HG02623 (cell line): ENCODE measurements at regions not wholly inside any gene's neighbourhood (a gene's known extent, or its start where the extent isn't known, plus 50 kb on each side); places are given as distances from the start of the nearest gene placed in this dataset.
"Not testable (repeated sequence)": the region's sequence is repeated elsewhere in the genome, so short reads cannot be mapped to it uniquely, and the experiment has no call there.

Source experiments
- ATAC-seq: cut with Tn5 transposase; IDR thresholded peaks from one replicate; pipeline ENCODE4 v1.9.1; 2021; ENCODE audit warnings: moderate library complexity; ENCODE audit not compliant: unreplicated experiment

DNA sequence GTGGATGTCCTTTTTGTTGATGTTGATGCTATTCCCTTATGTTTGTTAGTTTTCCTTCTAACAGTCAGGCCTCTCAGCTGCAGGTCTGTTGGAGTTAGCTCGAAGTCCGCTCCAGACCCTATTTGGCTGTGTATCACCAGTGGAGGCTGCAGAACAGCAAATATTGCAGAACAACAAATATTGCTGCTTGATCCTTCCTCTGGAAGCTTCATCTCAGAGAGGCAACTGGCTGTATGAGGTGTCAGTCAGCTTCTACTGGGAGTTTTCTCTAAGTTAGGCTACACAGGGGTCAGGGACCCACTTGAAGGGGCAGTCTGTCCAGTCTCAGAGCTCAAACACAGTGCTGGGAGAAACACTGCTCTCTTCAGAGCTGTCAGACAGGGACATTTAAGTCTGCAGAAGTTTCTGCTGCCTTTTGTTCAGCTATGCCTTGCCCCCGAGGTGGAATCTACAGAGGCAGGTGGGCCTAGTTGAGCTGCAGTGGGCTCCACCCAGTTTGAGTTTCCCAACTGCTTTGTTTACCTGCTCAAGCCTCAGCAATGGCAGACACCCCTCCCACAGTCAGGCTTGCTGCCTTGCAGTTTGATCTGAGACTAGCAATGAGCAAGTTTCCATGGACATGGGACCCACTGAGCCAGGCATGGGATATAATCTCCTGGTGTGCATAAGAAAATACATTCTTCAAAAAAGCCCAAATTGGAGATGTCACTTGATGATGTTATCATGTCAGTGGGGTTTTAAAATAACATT lies 99.5 kb downstream of the KDM5D start:
- no peak for ATAC-seq

DNA sequence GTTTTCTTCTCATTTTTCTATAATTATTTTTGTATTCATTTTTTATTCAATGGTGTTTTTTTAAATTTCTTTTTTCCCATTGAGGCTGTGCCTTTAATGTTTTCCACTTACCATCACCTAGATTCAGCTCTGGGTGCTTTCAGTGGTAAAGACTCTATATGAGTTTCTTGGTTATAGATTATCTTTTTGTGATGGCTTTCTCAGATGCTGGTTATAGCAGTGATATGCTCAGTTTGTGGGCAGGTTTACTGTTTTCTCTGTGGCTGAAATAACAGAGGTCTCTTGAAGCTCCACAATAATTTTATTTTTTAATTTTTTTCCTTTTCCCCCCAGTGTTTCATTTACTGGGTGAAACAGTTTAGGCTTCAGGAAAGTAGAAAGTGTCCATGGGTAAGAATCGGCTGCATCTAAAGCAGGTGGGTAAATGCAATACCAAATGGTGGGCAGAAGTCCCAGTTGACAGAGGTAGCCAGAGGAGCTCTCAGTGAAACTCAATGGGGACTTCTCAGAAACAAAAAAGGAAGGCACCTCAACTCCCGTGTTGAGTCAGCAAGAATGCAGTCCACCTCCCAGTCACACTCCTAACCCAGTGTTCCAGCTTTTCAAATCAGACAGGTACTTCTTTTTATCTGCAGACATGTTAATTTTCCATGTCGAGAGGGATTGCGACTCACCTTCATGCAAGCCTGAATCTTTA lies 106.7 kb downstream of the KDM5D start:
- peak; percentile 84 for ATAC-seq

- ATAC-seq, result no peak
Observed at GRCh38 chrY:19628926-19629325, 115.6 kb downstream of the KDM5D start.

DNA sequence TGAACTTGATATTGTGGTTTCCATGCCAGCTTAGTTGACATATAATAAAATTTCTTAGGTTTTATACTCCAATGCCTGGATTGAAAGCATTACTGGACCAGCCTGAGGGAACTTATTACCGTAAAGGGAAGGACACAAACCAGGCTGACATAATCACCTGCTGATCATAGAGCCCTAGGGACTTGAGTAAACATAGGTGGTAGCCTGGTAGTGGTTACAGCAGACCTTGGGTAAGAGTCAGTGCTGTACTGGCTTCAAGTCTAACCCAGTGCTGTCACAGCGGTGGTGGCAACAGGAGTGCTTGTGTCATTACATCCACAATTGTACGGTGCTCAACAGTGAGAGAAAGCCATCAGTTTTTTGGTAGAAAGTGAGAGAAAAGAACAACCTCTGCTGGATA lies 122.1 kb downstream of the KDM5D start:
- no peak for ATAC-seq

- no peak for ATAC-seq
Observed at GRCh38 chrY:19621756-19622155, 122.8 kb downstream of the KDM5D start.

GRCh38 chrY:19601113-19601512 lies 143.4 kb downstream of the KDM5D start:
- no peak for ATAC-seq

- no peak for ATAC-seq
Observed at GRCh38 chrY:19600711-19601110, 143.8 kb downstream of the KDM5D start.

DNA sequence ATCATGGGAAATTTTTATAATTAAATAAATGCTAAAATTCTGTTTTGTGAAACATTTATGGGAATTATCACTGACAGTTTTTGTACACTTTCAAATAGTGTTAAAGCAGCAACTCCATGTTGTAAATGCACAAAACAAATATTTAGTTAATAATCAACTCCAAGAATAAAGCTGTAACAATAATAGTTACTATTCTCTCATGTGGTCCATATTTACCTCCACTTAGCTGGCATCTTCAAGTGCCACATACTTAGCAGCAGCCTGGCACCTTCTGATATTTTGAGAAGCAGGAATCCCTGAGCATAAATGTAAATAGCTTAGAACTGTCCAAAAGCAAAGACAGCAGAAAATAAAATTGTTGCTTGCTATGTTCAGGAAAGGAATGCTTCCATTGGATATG lies 154.3 kb downstream of the KDM5D start:
- ATAC-seq, result no peak

- no peak for ATAC-seq
Observed at GRCh38 chrY:19589664-19590063, 154.9 kb downstream of the KDM5D start.

DNA sequence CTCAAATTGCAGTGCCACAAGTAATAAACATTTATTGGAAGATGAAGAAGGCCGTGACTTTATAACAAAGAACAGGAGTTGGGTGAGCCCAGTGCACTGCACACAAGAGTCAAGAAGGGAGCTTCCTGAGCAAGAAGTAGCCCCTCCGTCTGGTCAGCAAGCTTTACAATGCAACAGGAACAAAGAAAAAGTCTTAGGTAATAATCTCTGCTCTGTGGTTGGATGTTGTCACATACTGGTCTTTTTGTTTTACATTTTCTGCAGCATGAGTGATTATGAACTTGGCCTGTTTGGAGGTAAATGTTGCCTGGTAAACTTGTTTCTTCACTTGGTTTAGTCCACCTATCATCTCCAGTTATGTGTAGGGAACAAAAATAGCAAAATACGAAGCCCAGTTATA lies 157.2 kb downstream of the KDM5D start:
- ATAC-seq, result no peak

GRCh38 chrY:19580990-19581389 lies 163.5 kb downstream of the KDM5D start:
- not testable (repeated sequence) for ATAC-seq

DNA sequence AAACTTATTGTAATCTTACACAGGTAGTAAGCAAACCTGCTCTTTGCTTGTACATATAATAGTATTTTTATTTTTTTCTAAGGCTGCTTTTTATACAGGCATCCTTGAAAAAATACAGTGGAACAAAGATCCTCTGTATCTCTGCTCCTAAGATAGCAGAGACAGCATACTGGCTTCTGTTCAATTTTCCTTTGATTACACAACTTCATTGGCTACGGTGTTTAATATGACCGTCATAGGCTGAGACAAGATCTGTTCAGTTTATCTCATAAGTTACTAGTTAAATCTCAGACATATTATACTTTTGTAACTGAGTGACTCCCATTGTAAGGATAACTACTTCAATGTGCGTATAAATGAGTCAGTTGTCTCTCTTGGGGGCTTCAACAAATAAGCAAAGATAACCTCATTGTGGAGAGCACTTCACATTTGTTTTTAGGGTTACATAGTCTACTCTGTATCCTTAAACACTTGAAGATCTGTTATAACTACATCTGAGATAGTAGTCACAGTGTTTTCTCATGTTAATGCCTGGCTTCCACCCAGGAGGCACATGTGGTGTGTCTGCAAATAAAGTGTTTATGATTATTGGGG lies 166.1 kb downstream of the KDM5D start:
- ATAC-seq, result no peak

DNA sequence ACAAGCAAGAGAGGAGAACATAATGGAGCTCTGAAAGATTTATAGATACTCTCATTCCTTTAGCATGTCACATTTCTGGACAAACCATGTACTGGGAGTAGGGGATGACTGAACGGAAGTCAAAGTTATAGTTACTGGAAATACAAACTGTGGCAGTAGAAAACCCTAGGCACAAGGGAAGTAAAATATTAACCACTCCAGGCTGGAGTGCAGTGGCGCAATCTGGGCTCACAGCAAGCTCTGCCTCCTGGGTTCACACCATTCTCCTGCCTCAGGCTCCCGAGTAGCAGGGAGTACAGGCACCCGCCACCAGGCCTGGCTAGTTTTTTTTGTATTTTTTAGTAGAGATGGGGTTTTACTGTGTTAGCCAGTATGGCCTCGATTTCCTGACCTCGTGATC lies 167.3 kb downstream of the KDM5D start:
- ATAC-seq, result no peak

- ATAC-seq, result no peak
Observed at GRCh38 chrY:19574939-19575338, 169.6 kb downstream of the KDM5D start.

- no peak for ATAC-seq
Observed at GRCh38 chrY:19573646-19574045, 170.9 kb downstream of the KDM5D start.

DNA sequence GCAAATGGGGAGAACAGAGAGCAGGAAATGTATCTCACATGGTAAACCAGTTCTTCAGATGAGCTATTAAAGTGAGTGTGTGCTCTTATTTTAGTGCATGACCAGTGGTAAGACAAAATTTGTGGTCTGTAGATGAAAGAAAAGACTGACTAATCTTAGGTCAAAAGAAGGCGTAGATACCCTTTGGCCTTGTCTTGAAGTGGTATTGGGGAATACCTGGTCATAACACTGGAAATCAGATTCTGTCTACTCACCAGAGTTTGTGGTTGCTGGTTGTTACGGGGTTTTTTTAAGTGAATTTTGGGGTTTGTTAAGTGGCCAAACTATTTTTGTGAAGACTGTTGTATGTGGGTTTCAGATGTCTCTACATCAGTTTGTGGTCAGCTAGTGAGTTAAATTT lies 173.5 kb downstream of the KDM5D start:
- peak; percentile 43 for ATAC-seq

DNA sequence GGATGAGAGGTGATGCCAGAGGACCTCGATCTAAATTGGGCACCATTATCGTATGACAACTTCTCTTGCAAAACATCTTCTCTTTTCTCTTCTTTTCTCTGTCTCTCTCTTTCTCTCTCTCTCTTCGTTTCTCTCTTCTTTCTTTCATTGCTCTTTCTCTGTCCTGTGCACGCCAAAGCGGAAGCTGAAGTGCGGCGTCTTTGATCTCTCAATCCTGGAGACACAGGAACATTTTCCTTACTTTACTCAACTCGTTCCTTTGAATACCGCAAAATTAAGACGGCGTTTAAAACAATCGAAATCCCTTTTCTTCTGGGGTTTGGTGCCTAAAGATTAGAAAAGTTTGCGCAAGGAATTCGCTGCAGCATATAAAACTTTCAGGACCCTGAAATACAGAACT lies 176.6 kb downstream of the KDM5D start:
- ATAC-seq, result no peak

DNA sequence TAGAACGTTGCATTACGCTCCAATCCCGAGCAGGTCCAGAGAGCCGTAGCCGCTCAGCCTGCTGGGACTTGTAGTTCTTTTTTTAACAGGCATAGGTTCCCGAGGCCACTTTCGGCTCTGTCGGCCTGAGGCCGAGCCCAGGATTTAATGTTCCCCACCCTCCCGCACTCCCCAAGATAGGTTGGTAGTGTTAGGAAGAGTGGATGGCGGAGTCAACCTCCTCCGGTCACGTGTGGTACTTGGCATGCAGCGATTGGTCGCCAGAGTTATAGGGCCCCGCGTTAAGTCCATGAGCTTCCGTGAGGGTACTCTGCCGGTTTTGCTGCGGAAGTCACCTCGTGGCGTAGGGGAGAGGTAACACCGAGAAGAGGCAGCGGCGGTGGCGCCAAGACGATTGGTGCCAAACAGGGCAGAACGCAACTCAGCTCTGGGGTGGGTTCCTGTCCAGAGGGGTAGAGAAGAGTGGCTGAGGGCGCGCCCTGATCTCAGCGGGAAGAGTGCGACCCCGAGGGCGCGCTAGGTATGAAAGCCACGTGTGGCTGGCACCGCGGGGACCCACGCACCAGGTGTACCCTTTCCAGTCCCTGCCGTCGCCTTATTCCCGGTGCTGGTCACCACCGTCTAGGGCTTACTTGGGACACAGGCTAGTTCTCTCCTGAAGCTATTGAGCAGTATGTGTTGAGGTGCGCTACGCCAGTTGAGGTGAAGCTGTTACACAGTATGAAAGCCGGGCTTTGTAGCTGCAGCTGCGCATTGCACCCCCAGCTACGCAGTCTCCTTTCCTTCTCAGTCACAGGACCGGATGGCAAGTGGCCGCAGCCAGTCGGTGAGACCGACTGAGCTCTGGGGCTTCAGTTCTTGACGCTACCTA lies 177.2 kb downstream of the KDM5D start:
- ATAC-seq, result peak; percentile 64

GRCh38 chrY:19559161-19559560 lies 185.4 kb downstream of the KDM5D start:
- no peak for ATAC-seq

GRCh38 chrY:19549671-19550466 lies 194.7 kb downstream of the KDM5D start:
- ATAC-seq, result no peak
